MM.1S (cell line): ENCODE measurements at regions not wholly inside any gene's neighbourhood (a gene's known extent, or its start where the extent isn't known, plus 50 kb on each side); places are given as distances from the start of the nearest gene placed in this dataset.

Experiments
- DNase-seq: peaks from one replicate; pipeline ENCODE4 v3.0.0-alpha.2; 2015
- H2AFZ ChIP-seq: fragments of 300-600 bp; sonication (generic); 2 replicates; pipeline ENCODE4 v1.6.0; 2016; ENCODE audit warnings: antibody characterized with exemption, low read length
- H3F3A ChIP-seq: fragments of 300-600 bp; sonication (generic); 2 replicates; pipeline ENCODE4 v1.6.1; 2016; ENCODE audit warnings: mild to moderate bottlenecking, antibody characterized with exemption, low read length, moderate library complexity, mixed read lengths; ENCODE audit not compliant: insufficient read depth
- H3K27ac ChIP-seq: fragments of 300-600 bp; sonication (generic); 2 replicates; pipeline ENCODE4 v1.5.1; 2016; ENCODE audit warnings: mild to moderate bottlenecking, low read length
- H3K27me3 ChIP-seq: fragments of 300-600 bp; sonication (generic); replicated peaks from 2 replicates; pipeline ENCODE4 v1.6.0; 2016; ENCODE audit warnings: low read length; ENCODE audit not compliant: insufficient read depth
- H3K36me3 ChIP-seq: fragments of 300-600 bp; sonication (generic); replicated peaks from 2 replicates; pipeline ENCODE4 v1.6.1; 2016; ENCODE audit warnings: mild to moderate bottlenecking, low read length, mixed read lengths; ENCODE audit not compliant: insufficient read depth
- H3K4me1 ChIP-seq: fragments of 300-600 bp; sonication (generic); 2 replicates; pipeline ENCODE4 v1.6.1; 2016; ENCODE audit warnings: low read length, mixed read lengths
- H3K4me2 ChIP-seq: fragments of 300-600 bp; sonication (generic); 2 replicates; pipeline ENCODE4 v1.6.0; 2016; ENCODE audit warnings: low read depth, low read length
- H3K4me3 ChIP-seq: fragments of 300-600 bp; sonication (generic); 2 replicates; pipeline ENCODE4 v1.5.1; 2016; ENCODE audit warnings: low read length, mixed read lengths
- H3K79me2 ChIP-seq: fragments of 300-600 bp; sonication (generic); 2 replicates; pipeline ENCODE4 v1.6.1; 2016; ENCODE audit warnings: mixed run types, low read length, mixed read lengths
- H3K9ac ChIP-seq: fragments of 300-600 bp; sonication (generic); 2 replicates; pipeline ENCODE4 v1.6.1; 2016; ENCODE audit warnings: low read length, mixed read lengths
- H3K9me2 ChIP-seq: fragments of 300-600 bp; sonication (generic); replicated peaks from 2 replicates; pipeline ENCODE4 v1.6.1; 2016; ENCODE audit warnings: mild to moderate bottlenecking, low read length, mixed read lengths; ENCODE audit not compliant: insufficient read depth
- H3K9me3 ChIP-seq: fragments of 300-600 bp; sonication (generic); replicated peaks from 2 replicates; pipeline ENCODE4 v1.6.1; 2016; ENCODE audit warnings: mild to moderate bottlenecking, low read length, mixed read lengths; ENCODE audit not compliant: insufficient read depth
- H4K20me1 ChIP-seq: fragments of 300-600 bp; sonication (generic); 2 replicates; pipeline ENCODE4 v1.6.1; 2016; ENCODE audit warnings: mild to moderate bottlenecking, low read length, moderate library complexity, mixed read lengths; ENCODE audit not compliant: insufficient read depth
- EZH2 ChIP-seq: fragments of 300-600 bp; sonication (generic); optimal IDR thresholded peaks from 2 replicates; pipeline ENCODE3; 2017; ENCODE audit warnings: low read depth, mild to moderate bottlenecking, antibody characterized with exemption, low read length, mixed read lengths
- EZH2phosphoT487 ChIP-seq: fragments of 300-600 bp; sonication (generic); IDR thresholded peaks from 2 replicates; pipeline ENCODE4 v1.6.1; 2018; ENCODE audit warnings: antibody characterized with exemption, low read length
- TF ChIP-seq, protein P1 (sequence below): fragments of 300-600 bp; sonication (generic); IDR thresholded peaks from 2 replicates; pipeline ENCODE4 v1.5.1; 2016; ENCODE audit warnings: antibody characterized with exemption, low read length, mixed read lengths

DNA sequence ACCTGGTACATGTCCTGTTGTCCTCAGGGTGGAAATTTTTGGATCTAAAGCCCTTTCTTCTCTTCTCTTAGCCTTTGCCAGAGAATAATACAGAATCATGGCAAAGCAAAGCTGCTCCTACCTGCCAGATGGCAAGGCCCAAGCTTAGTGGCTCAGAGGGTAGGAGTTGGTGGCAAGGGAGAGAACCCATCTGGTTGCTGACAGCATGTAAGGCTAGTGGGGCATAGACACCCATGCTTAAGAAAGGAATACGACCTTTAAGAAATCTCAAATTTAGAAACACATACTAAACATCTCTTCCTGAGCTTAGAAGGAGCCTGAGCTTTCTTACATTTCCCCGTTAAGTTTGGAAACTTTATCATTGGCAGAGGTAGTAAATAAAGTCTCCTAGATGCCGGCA, 395.0 kb upstream of the SOX9 start:
- no peaks in the 10 kb centered on the region for H3K4me1 ChIP-seq
- no peaks in the 10 kb centered on the region for H3K9me2 ChIP-seq
- no peak for TF ChIP-seq EZH2phosphoT487
- TF ChIP-seq EZH2, result no peak
- TF ChIP-seq, protein P1, sequence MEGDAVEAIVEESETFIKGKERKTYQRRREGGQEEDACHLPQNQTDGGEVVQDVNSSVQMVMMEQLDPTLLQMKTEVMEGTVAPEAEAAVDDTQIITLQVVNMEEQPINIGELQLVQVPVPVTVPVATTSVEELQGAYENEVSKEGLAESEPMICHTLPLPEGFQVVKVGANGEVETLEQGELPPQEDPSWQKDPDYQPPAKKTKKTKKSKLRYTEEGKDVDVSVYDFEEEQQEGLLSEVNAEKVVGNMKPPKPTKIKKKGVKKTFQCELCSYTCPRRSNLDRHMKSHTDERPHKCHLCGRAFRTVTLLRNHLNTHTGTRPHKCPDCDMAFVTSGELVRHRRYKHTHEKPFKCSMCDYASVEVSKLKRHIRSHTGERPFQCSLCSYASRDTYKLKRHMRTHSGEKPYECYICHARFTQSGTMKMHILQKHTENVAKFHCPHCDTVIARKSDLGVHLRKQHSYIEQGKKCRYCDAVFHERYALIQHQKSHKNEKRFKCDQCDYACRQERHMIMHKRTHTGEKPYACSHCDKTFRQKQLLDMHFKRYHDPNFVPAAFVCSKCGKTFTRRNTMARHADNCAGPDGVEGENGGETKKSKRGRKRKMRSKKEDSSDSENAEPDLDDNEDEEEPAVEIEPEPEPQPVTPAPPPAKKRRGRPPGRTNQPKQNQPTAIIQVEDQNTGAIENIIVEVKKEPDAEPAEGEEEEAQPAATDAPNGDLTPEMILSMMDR, result no peak
- no peaks in the 10 kb centered on the region for H3K9me3 ChIP-seq
- no peaks in the 10 kb centered on the region for H3K36me3 ChIP-seq
- H2AFZ ChIP-seq, result no peak overlapping the region
- no peak overlapping the region for H3K9ac ChIP-seq
- no peak overlapping the region for H3K4me3 ChIP-seq
- no peak overlapping the region for H3K4me2 ChIP-seq
- no peak overlapping the region for H3K27ac ChIP-seq
- no peaks in the 10 kb centered on the region for H3F3A ChIP-seq
- no peaks in the 10 kb centered on the region for H3K27me3 ChIP-seq
- no peaks in the 10 kb centered on the region for H4K20me1 ChIP-seq
- no peak for DNase-seq
- no peaks in the 10 kb centered on the region for H3K79me2 ChIP-seq

DNA sequence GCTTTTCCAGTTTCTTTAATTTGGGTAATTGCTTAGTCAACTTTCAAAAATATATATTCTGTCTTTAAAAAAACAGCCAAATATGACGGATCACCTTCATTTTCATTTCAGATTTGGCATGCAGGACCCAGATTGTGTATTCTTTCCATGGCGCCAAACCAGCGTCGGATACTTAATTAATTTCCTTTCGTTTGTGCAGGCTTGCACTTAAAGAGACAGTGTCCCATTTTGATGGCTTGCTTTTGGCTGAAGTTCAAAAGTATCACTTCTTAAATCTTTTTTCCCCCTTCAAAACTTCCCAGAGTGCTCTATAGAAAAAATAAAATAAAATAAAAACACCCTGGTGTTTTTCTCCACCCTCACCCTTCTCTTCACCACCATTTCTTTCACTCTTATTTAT, 394.5 kb upstream of the SOX9 start:
- H3K4me1 ChIP-seq, result no peaks in the 10 kb centered on the region
- H3K4me3 ChIP-seq, result no peak overlapping the region
- TF ChIP-seq, protein P1, result no peak
- TF ChIP-seq EZH2, result no peak
- TF ChIP-seq EZH2phosphoT487, result no peak
- H3K27me3 ChIP-seq, result no peaks in the 10 kb centered on the region
- H3F3A ChIP-seq, result no peaks in the 10 kb centered on the region
- no peak overlapping the region for H2AFZ ChIP-seq
- H3K27ac ChIP-seq, result no peak overlapping the region
- no peaks in the 10 kb centered on the region for H3K9me3 ChIP-seq
- H3K9ac ChIP-seq, result no peak overlapping the region
- no peaks in the 10 kb centered on the region for H3K79me2 ChIP-seq
- H3K36me3 ChIP-seq, result no peaks in the 10 kb centered on the region
- H4K20me1 ChIP-seq, result no peaks in the 10 kb centered on the region
- H3K4me2 ChIP-seq, result no peak overlapping the region
- H3K9me2 ChIP-seq, result no peaks in the 10 kb centered on the region
- DNase-seq, result no peak

DNA sequence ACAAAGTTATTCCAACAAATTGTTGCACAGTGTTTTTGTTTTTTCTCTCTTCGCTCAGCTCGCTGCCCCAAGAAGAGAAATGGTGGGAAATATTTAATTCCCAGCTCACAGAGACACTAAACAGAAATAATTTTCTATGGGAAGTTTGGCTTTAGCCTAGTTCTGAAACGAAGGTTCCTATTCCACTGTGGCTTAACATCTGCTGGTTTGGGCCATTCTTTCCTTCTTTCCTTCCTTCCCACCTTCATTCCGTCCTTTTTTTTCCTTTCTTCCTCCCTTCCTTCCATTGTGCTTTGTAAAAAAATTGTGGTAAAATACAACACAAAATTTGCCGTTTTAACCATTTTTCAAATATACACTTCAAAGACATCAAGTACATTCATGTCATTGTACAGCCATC, 393.5 kb upstream of the SOX9 start:
- TF ChIP-seq EZH2phosphoT487, result no peak
- no peak for TF ChIP-seq EZH2
- TF ChIP-seq, protein P1, result no peak
- no peak overlapping the region for H3K4me3 ChIP-seq
- no peak overlapping the region for H3K27ac ChIP-seq
- H3F3A ChIP-seq, result no peaks in the 10 kb centered on the region
- no peaks in the 10 kb centered on the region for H3K27me3 ChIP-seq
- no peaks in the 10 kb centered on the region for H3K79me2 ChIP-seq
- H3K4me1 ChIP-seq, result no peaks in the 10 kb centered on the region
- no peak overlapping the region for H2AFZ ChIP-seq
- H3K9me2 ChIP-seq, result no peaks in the 10 kb centered on the region
- no peaks in the 10 kb centered on the region for H3K36me3 ChIP-seq
- H3K4me2 ChIP-seq, result no peak overlapping the region
- H3K9me3 ChIP-seq, result no peaks in the 10 kb centered on the region
- DNase-seq, result no peak
- H3K9ac ChIP-seq, result no peak overlapping the region
- no peaks in the 10 kb centered on the region for H4K20me1 ChIP-seq
